HG03354 (cell line): ENCODE measurements at regions not wholly inside any gene's neighbourhood (a gene's known extent, or its start where the extent isn't known, plus 50 kb on each side); places are given as distances from the start of the nearest gene placed in this dataset.
"Not testable (repeated sequence)": the region's sequence is repeated elsewhere in the genome, so short reads cannot be mapped to it uniquely, and the experiment has no call there.

Experiments used
- ATAC-seq: cut with Tn5 transposase; IDR thresholded peaks from one replicate; pipeline ENCODE4 v1.9.1; 2021; ENCODE audit warnings: mild to moderate bottlenecking; ENCODE audit not compliant: unreplicated experiment, poor library complexity, severe bottlenecking

DNA sequence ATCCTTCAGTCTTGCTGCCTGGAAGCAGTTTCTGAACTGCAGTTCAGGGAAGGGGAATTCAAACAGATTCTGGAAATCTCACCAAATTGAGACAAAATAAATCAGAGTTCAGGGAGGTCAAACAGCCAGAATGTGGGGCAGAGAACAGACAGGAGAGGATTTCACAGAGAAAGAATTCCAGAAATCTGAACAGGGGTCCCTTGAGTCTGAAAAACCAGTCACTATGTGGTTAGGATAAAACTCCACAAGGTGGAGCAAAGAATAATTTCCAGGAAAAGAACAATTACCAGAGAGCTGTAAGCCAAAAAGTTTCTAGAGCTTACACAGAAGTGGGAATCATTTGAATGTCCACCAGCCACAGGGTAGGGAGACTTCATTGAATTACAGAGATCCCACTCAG is 84.7 kb downstream of the URB2 start:
- ATAC-seq: no peak

DNA sequence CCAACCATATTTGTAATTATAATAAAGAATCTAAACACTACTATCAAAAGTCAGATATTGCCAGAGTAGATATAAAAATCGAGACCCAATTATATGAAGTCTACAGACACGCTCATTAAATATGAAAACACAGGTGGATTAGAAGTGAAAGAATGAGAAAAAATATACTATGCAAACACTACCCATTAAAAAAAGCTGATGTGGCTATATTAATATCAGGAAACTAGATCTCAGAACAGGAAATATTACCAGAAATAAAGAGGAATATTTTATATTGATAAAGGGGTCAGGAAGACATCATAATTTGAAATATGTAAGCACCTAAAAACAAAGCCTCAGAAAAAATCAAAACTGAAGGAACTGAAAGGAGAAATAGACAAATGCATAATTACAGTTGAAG is 88.3 kb downstream of the URB2 start:
- ATAC-seq: no peak

DNA sequence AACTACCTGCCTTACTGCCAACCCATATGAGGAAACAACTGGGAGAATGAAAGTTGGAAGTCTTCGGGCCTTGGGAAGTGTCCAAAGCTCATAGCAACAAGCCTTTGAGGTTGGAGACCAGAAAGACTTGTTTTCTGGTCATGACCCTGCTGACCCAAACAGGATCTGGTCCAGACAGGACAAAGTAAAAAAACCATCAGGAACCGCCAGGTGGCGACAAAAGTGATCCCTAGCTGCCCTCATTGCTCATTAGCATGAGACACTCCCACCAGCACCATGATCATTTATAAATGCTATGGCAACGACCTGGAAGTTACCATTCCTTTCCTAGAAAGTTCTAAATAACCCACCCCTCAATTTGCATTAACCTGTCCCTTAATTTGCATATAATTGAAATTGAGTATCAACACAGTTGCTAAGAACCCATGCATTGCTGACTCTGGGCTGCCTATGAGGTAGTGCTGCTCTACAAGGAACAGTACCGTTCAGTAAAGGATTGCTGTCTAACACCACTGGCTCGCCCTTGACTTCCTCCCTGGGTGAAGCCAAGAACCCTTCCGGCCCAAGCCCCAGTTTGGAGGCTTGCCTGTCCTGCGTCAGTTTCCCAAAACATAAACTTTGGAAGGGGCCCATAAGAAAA is 89.0 kb downstream of the URB2 start:
- peak; percentile 82 for ATAC-seq

DNA sequence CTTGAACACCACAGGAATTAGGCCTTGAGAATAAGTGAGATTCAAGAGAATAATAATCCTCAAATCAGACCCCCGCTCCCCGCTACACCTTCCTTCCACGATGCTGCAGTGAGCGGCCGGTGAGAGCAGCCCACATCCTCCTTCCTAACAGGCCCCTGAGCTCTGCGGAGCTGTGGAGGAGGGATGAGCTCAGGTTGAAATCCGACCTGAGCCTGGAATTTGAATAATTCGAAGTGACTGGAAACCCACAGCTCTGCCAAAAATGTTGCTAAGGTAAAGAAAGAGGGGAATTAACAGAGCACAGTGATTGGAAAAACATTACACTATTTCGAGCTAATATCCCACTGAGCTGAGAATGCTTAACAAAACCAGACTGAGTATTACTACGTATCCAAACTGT is 90.0 kb downstream of the URB2 start:
- no peak for ATAC-seq

DNA sequence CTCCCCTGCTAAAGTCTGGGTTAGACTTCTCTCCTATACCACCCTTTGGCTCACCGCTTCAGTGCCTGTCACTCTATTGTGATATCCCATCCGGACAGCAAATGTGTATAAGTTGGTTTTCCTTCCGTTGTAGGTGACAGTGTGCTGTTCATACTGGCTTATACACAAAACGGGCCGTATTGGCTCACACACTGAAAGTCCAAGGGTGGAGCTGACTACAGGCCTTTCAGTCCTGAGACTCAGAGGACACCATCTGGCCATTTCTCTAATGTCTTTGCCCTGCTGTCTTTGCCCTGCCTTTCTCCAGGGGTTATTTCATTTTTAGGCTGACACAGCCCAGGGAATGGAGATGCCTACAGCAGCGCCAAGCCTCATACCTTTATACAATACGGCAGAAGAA is 90.7 kb downstream of the URB2 start:
- no peak for ATAC-seq

DNA sequence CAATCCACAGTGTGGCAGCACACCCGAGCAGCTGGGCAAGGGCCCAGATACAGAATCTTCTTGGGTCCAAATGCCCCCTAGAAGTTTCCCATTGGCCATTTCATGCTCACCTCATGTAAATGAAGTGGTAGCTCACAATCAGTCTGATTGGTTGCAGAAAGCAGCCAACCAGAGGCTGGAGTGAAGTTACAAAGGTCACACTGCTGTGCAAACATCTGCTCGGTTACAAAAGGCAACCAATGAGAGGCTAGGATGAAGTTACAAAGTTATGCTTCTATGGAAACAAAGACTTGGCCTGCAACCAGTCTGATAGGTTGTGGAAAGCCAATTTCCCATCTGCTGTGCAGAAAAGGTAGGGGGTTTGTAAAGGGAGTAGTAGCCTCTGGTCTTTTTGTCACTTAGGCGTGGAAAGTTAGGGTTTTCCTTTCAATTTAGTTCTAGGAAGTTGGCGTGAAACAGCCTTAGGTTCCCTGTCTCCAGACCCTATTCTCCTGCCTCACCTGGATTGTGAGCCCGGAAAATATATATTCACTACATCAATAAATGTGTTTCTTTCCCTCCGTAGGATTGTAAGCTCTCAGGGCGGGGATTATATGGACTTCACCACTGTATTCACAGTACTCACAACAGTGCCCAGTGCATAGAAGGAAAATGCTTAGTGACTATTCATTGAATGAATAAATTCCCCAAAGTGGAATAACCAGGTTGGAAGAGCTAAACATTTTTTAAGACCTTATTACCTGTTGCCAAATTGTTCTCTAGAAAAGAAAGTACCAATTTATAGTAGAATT is 91.9 kb downstream of the URB2 start:
- no peak for ATAC-seq

DNA sequence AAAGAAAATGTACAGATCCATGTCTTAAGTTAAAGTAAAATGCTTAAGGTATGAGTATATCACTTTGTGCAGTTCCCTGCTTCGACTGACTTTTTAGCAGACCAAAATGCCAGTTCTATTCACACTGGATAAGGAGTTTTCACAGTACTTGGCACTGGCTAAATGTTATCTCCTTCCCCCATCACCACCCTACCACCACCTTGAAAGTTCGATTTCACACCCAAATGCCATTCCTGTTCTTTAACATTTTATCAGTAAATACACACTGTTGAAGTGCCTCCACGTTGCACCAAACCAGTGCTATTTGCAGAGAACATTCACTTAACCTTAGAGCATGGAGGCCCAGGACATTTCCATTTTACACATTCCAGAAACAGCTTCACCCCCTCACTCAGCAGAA is 100.0 kb downstream of the URB2 start:
- no peak for ATAC-seq

DNA sequence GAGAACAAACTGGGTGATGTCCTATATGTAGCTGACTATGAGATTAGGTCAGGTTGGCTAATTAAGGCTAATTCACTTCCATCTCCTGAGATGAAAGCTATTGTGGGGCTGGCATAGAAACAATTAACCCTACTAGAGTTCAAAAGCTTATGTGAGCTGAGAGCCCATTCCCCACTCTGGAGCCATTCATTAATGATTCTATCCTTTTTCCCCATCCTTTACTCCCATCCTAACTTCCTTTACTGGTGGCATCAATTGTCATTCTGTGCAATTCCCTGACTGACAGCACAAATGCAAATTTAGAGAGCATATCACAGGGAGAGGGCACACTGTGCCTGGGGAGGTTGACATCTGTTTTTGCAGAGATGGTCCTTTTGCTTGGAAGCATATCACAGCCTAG is 103.9 kb downstream of the URB2 start:
- ATAC-seq: no peak

DNA sequence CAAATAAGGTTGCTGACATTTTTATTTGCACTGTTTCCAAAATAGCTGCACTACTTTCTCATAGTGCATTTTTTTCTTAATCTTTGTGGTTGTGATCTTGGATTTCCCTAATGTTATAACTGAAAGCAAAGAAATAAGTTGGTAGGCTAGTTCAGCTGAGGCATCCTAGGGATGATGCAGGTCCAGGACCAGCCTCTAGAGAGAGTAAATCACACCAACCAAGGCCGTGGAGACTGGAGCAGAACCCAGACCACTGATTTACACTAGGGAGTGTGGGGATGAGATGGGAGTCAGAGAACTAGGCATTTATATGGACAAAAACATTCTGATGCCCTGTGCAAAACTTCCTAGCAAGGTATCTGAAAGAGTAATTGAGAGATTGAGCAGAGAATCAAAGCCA is 104.5 kb downstream of the URB2 start:
- ATAC-seq: no peak

DNA sequence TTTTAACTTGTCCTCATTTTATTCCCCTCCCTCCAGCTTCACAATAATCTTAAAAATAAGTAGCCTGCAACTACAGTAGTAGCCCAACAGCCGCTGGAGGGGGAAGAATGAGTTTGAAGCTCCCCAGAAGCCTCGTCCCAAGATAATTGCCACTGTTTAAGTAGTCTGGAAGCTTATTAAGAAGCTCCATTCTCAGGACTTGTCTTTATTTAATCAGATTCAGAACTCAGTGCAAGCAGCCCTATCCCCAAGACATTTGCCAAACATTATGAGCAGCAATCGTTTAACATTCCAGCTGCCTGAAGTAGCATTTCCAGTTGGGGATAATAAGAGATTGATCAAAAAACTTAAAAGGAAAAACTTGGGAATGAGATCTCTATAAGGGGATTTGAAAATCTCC is 106.0 kb downstream of the URB2 start:
- ATAC-seq: no peak

DNA sequence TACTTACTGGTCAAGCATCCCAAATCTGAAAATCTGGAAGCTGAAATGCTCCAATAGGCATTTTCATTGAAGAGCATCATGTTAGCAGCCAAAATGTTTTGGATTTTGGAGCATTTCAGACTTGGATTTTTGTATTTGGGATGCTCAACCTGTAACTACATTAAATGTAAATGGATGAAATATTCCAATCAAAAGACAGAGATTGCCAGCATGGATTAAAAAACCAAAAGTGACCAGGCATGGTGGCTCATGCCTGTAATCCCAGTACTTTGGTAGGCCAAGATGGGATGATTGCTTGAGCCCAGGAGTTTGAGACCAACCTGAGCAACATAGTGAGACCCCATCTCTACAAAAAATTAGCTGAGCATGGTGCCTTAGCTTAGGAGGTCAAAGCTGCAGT is 110.3 kb downstream of the URB2 start:
- ATAC-seq: no peak

DNA sequence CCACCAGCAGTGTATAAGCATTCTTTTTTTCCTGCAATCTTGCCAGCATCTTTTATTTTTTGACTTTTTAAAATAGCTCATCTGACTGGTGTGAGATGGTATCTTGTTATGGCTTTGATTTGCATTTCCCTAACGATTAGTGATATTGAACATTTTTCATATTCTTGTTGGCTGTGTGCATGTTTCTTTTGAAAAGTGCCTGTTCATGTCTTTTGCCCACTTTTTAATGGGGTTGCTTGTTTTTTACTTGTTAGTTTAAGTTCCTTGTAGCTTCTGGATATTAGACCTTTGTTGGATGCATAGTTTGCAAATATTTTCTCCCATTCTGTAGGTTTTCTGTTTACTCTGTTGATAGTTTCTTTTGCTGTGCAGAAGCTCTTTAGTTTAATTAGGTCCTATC is 116.6 kb downstream of the URB2 start:
- ATAC-seq: not testable (repeated sequence)

DNA sequence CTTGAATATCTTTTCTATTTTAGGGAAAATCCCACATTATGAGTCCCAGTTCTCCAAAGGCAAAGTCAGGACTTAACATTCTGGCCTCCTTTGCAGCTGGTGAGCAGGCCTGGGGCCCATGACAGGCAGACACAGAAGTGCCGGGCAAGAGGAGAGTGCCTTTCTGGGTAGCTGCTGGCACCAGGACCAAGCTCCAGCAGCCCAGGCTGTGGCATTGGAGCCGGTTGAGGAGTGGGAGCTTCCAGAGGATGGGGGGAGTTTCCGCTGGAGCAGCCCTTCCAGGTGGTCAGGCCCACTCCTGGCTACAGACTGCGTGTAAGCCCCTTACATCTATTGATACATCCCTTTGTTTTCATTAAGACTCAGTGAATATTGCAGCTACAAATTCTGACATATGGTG is 123.9 kb downstream of the URB2 start:
- no peak for ATAC-seq

DNA sequence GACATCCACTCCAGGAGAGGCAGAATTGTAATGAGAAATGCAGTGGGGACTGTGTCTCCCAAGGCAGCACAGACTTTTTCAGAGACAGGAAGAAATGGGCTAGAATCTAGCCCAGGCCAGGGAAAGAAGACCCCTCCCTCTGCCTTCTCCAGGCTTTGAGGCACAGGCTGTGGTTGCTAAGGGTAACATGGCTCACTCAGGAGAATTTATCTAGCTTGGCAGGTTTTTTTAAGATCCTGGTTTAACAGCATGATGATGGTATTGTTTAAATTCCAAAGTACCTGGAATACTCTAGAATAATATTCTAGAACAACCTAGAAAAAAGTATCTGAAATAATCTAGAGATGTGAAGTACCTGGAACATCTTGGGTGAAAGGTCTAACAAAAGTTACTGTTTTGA is 125.6 kb downstream of the URB2 start:
- ATAC-seq: no peak

DNA sequence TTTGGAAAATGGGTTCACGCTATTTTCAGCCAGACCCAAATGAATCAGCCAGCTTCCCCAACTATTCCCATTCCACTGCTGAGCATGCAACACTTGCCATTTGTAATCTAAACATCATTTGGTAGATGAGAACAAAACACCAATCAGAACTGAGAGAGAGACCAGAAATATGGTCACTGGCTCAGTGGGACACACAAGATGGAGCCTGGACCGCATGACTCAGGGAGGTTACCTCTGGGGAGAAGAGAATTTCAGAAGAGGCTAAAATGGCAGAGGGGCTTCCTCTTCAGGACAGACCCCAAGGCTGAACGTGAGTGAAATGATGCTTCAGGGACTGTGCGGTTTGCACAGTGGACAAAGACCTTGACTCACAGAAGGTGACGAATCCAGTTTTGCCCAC is 126.6 kb downstream of the URB2 start:
- no peak for ATAC-seq

DNA sequence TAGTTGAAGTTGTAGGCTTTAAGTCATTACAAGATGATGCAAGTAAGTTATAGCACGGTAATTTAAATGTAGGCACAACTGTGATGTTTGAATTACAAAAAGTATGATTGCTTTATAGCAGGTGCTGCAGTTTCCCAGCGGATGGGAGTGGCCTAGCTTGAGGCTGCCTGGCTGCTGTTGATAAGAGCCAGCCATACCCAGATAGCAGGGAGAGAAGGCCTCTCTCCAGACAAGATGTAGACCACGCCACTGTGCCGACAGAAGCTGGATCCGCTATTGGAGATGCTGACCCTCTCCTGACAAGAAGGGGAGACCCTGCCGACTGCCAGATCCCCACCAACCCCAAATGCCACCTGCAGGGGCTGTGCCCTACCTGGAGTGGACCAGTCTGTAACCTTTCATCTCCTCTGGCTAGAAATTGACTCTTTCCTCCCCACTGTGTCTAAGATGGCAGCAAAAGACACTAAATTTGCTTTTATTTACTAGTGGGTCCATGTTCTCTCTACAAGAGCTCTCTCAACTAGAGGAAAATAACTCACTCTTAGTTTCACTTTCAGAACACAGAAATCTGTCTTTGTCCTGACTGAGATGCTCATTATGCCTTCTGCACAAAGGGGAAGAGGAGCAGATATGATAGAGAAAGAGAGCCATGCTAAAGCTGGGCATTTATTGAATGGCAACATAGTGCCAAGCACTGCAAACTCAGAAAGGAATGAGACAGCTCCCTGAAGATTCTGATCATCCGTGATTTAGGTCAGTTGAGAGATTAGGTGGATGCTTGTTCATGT is 127.9 kb downstream of the URB2 start:
- ATAC-seq: no peak

DNA sequence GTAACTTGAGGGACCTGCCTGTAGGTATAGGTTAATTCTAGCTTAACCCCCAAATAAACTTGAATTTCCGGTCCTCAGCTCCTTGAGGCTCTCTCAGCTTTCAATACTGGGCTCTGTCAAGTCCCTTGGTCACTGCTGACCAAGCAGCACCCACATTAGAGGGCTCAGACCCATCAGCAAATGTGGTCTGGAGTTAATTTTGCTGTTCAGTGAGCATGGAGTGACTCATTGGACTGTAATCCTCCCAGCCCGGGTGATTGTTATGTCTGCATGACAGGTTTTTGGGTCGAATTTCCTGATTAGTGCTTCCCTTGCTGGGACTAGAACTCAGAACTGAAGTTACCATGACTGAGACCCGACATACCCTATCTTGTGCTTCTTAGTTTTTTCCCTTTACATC is 130.6 kb downstream of the URB2 start:
- ATAC-seq: no peak

DNA sequence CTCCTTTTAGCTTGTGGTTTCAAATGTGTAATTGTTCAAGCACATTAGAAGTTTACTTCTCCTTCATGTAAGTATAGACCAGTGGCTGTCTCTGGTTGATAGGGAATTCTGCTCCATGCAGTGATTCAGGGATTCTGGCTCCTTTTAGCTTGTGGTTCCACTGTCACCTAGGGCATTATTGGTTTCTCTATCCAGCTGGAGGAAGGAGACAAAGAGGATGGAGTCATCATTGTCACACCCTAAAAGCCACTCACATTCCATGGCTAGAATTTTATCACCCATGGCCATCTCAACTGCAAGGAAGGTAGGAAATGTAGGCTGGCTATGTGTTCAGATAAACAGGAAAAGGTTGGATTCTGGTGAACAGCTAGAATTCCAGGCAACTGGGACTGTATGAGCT is 131.2 kb downstream of the URB2 start:
- no peak for ATAC-seq

DNA sequence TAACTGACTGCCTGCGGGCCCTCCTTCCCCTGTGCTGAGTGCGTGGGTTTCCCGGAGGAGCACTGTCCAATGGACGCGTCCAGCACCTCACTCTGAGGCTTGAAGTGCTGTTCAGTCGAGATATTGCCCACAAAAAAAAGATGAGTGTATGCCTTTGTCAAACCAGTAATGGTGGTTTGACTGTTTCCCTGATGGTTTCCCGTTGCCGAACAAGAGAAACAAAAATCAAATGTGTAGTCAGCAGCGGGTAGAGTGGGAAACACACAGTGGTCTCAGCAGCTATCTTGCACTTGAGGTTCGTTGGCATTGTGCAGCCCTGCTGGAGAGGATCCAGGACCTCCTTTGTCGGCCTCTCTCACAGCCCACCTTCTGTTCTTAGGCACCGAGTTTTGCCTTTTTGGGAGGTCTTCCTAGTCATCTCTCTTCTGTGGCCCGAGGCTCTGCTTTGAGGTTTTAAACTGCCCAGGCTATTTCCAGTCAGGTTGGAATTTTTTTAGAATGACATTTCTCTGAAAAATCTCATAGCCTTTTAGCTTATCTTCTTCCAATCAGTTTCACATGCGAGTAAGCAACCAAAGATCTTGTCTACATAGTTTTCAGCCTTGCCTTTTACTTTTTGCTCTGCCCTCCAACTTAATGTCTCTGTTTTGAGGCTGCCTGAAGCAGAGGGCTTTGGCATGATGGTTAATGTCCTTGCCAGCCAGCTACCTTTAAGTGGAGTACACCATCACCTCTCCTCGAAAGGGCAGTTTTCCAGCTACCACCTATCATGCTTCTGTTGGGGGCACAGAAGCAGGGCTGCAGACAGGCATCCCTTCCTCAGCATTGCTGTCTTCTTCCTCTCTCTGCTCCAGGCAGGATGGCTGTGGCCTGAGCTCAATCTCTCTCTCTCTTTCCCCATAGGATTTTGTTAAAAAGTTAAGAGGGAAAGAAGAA is 132.3 kb downstream of the URB2 start:
- ATAC-seq: no peak

DNA sequence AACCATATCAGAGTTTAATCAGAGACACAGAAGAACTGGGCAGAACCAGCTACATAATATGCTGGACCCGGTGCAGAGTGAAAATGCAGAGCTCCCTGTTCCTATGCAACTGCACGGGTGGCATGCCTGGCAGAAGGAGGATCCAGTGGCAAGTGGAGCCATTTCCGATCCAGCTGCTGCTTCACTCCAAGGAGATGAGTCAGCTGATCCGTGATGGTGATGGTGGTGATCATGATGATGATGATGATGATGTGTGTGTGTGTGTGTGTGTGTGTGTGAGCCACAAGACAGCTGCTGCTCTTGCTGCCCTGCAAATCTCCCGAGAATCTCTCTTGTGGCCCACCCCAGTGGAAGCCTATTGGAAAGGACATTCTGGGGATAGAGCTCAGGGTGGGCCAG is 133.0 kb downstream of the URB2 start:
- ATAC-seq: no peak
